ENCODE measurements at regions not wholly inside any gene's neighbourhood (a gene's known extent, or its start where the extent isn't known, plus 50 kb on each side); places are given as distances from the start of the nearest gene placed in this dataset.

GRCh38 chr7:68793513-68793912, 804.8 kb upstream of the AUTS2 start:
- TF ChIP-seq SIN3A (IDR thresholded peaks at IDR 0.05; ENCODE audit: borderline replicate concordance, insufficient read depth, low read length) (no peak), TAF1 (IDR thresholded peaks at IDR 0.05; ENCODE audit: borderline replicate concordance, insufficient read depth, low read length) (no peak), POLR2AphosphoS5 (IDR thresholded peaks at IDR 0.05; ENCODE audit: low read depth, low read length) (no peak), REST (IDR thresholded peaks at IDR 0.05; ENCODE audit: insufficient read depth in 1 of 2, low read depth in 2 of 2, low read length in 2 of 2) (no peak), FOXP2 (optimal IDR thresholded peaks at IDR 0.05; ENCODE audit: borderline replicate concordance, extremely low read depth, extremely low read length, insufficient read depth) (no peak)

- TF ChIP-seq SIN3A (IDR thresholded peaks at IDR 0.05; ENCODE audit: borderline replicate concordance, insufficient read depth, low read length) (no peak), FOXP2 (optimal IDR thresholded peaks at IDR 0.05; ENCODE audit: borderline replicate concordance, extremely low read depth, extremely low read length, insufficient read depth) (no peak)
These were observed 798.0 kb upstream of the AUTS2 start for GRCh38 chr7:68800316-68800715.

DNA sequence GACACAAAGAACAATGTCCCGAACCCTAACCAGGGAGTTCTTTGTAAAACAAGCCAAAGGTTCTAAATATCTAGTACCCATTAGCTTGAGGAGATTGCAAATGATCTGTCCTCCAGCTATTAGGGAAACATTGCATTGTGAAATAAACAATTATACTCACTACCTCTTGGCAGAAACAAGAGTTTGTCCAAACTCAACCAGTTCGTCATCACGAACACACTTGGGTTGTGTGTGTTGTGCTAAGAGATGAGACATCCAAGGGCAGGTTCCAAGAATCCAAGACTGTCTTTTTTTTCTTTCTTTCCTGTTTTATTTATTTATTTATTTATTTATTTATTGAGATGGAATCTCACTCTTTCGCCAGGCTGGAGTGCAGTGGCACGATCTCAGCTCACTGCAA, 793.1 kb upstream of the AUTS2 start:
- no peak for TF ChIP-seq REST (IDR thresholded peaks at IDR 0.05; ENCODE audit: insufficient read depth in 1 of 2, low read depth in 2 of 2, low read length in 2 of 2)

- TF ChIP-seq POLR2AphosphoS5 (IDR thresholded peaks at IDR 0.05; ENCODE audit: low read depth, low read length) (no peak), REST (IDR thresholded peaks at IDR 0.05; ENCODE audit: insufficient read depth in 1 of 2, low read depth in 2 of 2, low read length in 2 of 2) (no peak), FOXP2 (optimal IDR thresholded peaks at IDR 0.05; ENCODE audit: borderline replicate concordance, extremely low read depth, extremely low read length, insufficient read depth) (no peak), TAF1 (IDR thresholded peaks at IDR 0.05; ENCODE audit: borderline replicate concordance, insufficient read depth, low read length) (no peak), SIN3A (IDR thresholded peaks at IDR 0.05; ENCODE audit: borderline replicate concordance, insufficient read depth, low read length) (no peak)
These were observed 790.6 kb upstream of the AUTS2 start for GRCh38 chr7:68807666-68808065.

- TF ChIP-seq SIN3A (IDR thresholded peaks at IDR 0.05; ENCODE audit: borderline replicate concordance, insufficient read depth, low read length): no peak
- TF ChIP-seq TAF1 (IDR thresholded peaks at IDR 0.05; ENCODE audit: borderline replicate concordance, insufficient read depth, low read length): no peak
- TF ChIP-seq FOXP2 (optimal IDR thresholded peaks at IDR 0.05; ENCODE audit: borderline replicate concordance, extremely low read depth, extremely low read length, insufficient read depth): no peak
- no peak for TF ChIP-seq POLR2AphosphoS5 (IDR thresholded peaks at IDR 0.05; ENCODE audit: low read depth, low read length)
- no peak for TF ChIP-seq REST (IDR thresholded peaks at IDR 0.05; ENCODE audit: insufficient read depth in 1 of 2, low read depth in 2 of 2, low read length in 2 of 2)
These were observed 784.7 kb upstream of the AUTS2 start for GRCh38 chr7:68813551-68814080.

Measured in PFSK-1 (cell line).